ENCODE measurements at regions not wholly inside any gene's neighbourhood (a gene's known extent, or its start where the extent isn't known, plus 50 kb on each side); places are given as distances from the start of the nearest gene placed in this dataset.

DNA sequence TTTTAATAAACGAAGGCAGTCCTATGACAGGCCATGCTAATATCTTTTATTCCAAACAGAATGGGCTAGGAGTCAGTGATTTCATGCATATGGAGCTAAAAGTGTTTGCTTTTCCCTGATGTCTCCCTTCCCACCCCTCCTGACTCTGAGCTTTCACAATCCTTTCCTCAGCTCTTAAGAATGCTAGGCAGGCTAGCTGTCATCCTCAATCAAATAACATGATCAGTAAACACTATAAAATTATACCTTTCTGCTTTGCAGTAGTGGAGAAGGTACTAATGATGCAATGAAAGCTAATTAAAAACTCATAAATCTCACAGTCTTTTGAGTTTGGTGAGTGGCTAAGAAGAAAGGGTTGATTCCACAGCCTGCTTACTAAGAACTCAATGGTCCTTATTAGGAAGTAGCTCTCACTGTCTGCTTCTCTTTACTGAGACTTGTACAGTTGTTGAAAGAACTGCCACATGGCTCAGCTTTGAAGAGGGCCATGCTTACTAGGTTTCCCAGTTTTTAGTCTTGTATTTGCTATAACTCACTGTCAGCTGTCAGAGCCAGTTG is 250.9 kb upstream of the JAG1 start:
- no peak overlapping the region for H3K27ac ChIP-seq (ENCODE audit: low read length)
- H3K9me3 ChIP-seq (ENCODE audit: control insufficient read depth, insufficient read depth, low read depth, low read length), result no peaks in the 10 kb centered on the region
- no peaks in the 10 kb centered on the region for H3K4me1 ChIP-seq (ENCODE audit: control insufficient read depth, insufficient read depth, low read length)
- TF ChIP-seq SIN3A (IDR thresholded peaks at IDR 0.05; ENCODE audit: borderline replicate concordance, insufficient read depth, low read depth, low read length) (no peak), CTCF (IDR thresholded peaks at IDR 0.05) (no peak), TCF7L2 (IDR thresholded peaks at IDR 0.05; ENCODE audit: low read depth, low read length) (no peak), POLR2AphosphoS5 (IDR thresholded peaks at IDR 0.05; ENCODE audit: low read depth, low read length) (no peak)
- TF ChIP-seq, protein P1, sequence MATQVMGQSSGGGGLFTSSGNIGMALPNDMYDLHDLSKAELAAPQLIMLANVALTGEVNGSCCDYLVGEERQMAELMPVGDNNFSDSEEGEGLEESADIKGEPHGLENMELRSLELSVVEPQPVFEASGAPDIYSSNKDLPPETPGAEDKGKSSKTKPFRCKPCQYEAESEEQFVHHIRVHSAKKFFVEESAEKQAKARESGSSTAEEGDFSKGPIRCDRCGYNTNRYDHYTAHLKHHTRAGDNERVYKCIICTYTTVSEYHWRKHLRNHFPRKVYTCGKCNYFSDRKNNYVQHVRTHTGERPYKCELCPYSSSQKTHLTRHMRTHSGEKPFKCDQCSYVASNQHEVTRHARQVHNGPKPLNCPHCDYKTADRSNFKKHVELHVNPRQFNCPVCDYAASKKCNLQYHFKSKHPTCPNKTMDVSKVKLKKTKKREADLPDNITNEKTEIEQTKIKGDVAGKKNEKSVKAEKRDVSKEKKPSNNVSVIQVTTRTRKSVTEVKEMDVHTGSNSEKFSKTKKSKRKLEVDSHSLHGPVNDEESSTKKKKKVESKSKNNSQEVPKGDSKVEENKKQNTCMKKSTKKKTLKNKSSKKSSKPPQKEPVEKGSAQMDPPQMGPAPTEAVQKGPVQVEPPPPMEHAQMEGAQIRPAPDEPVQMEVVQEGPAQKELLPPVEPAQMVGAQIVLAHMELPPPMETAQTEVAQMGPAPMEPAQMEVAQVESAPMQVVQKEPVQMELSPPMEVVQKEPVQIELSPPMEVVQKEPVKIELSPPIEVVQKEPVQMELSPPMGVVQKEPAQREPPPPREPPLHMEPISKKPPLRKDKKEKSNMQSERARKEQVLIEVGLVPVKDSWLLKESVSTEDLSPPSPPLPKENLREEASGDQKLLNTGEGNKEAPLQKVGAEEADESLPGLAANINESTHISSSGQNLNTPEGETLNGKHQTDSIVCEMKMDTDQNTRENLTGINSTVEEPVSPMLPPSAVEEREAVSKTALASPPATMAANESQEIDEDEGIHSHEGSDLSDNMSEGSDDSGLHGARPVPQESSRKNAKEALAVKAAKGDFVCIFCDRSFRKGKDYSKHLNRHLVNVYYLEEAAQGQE (IDR thresholded peaks at IDR 0.05; ENCODE audit: insufficient read depth in 1 of 2, low read depth in 2 of 2, low read length in 1 of 2), result no peak
- intact Hi-C loops (cut with micrococcal nuclease; ENCODE audit: unreplicated experiment) (no loop called here), in situ Hi-C loops (cut with HindIII; ENCODE audit: low pct_unique_long_range_greater_than_20kb, low sequenced_read_pairs) (no loop called here)
- ChIA-PET CTCF (no interaction called here), POLR2A (no interaction called here)
- BruUV-seq (replicated peaks), result no TSS peak
- H3K27me3 ChIP-seq (ENCODE audit: control insufficient read depth, insufficient read depth, low read length), result no peaks in the 10 kb centered on the region
- H3K36me3 ChIP-seq (ENCODE audit: control insufficient read depth, insufficient read depth, low read length), result no peaks in the 10 kb centered on the region
- no peak for DNase-seq (ENCODE audit: low read depth, low spot score)
- no peak for ATAC-seq
- no peak overlapping the region for H3K4me3 ChIP-seq (ENCODE audit: low read depth in 2 of 2, low read length in 2 of 2)

DNA sequence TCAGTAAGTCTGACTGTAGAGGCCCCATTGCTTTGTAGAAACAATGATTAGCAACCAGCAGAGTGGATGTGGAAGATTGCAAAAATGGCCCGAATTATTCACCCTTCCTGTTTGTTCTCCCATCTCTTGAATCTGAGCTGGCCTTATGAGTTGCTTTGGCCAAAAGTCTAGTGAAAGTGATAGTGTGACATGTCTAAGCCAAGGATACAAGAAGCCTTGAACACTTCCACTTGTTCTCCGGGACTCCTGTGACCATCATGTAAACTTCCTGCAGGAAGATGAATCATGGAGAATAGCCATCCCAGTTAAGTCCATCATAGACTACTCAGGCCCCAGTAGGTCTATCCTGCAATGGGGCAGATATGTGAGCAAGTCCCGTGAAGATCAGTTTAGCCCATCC is 252.0 kb upstream of the JAG1 start:
- ChIA-PET CTCF (no interaction called here), POLR2A (no interaction called here)
- intact Hi-C loops (cut with micrococcal nuclease; ENCODE audit: unreplicated experiment), result no loop called here
- no peak for TF ChIP-seq SIN3A (IDR thresholded peaks at IDR 0.05; ENCODE audit: borderline replicate concordance, insufficient read depth, low read depth, low read length)
- no peaks in the 10 kb centered on the region for H3K36me3 ChIP-seq (ENCODE audit: control insufficient read depth, insufficient read depth, low read length)
- DNase-seq (ENCODE audit: low read depth, low spot score) (no peak), ATAC-seq (no peak)
- BruUV-seq (replicated peaks), result no TSS peak
- no peaks in the 10 kb centered on the region for H3K27me3 ChIP-seq (ENCODE audit: control insufficient read depth, insufficient read depth, low read length)
- H3K9me3 ChIP-seq (ENCODE audit: control insufficient read depth, insufficient read depth, low read depth, low read length), result no peaks in the 10 kb centered on the region
- H3K27ac ChIP-seq (ENCODE audit: low read length), result no peak overlapping the region
- in situ Hi-C loops (cut with HindIII; ENCODE audit: low pct_unique_long_range_greater_than_20kb, low sequenced_read_pairs), result no loop called here
- no peaks in the 10 kb centered on the region for H3K4me1 ChIP-seq (ENCODE audit: control insufficient read depth, insufficient read depth, low read length)
- no peak overlapping the region for H3K4me3 ChIP-seq (ENCODE audit: low read depth in 2 of 2, low read length in 2 of 2)

DNA sequence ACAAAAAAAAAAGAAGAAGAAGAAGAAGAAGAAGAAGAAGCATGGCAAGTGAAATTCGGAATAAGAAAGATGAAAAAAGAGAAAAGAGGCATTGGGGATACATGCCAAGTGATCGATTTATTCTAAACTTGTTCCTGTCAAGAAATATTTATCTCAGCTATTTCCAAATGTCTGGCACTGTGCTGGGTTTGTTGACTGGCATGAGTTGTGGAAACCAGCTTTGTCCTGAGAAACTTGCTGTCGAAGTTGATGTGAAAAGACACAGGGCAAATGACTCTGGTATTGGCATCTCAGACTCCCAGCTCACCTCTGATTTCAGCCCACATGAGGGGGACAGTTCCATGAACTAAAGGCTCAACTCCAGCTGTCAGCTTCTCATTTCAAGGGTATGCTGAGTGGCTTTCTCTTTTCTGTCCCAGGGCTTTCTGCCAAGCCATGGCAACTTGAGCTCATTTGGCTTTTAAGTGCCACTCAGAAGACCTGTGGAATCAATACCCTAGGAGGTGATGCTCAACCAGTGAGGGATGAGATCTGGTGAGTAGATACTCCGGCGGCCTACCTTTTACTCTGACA is 253.3 kb upstream of the JAG1 start:
- ChIA-PET POLR2A (interaction anchor here (0.5 kb wide), 1 partner anchor 927 kb away, joined by 6 read pairs; no protein-coding TSS in a partner anchor), CTCF (no interaction called here)
- Histone ChIP-seq H3K9me3 (ENCODE audit: control insufficient read depth, insufficient read depth, low read depth, low read length) (no peaks in the 10 kb centered on the region), H3K36me3 (ENCODE audit: control insufficient read depth, insufficient read depth, low read length) (no peaks in the 10 kb centered on the region), H3K4me3 (ENCODE audit: low read depth in 2 of 2, low read length in 2 of 2) (no peak overlapping the region), H3K27ac (ENCODE audit: low read length) (no peak overlapping the region), H3K27me3 (ENCODE audit: control insufficient read depth, insufficient read depth, low read length) (no peaks in the 10 kb centered on the region), H3K4me1 (ENCODE audit: control insufficient read depth, insufficient read depth, low read length) (no peaks in the 10 kb centered on the region)
- DNase-seq (ENCODE audit: low read depth, low spot score) (no peak), ATAC-seq (no peak)
- TF ChIP-seq TCF7L2 (IDR thresholded peaks at IDR 0.05; ENCODE audit: low read depth, low read length) (no peak), CTCF (IDR thresholded peaks at IDR 0.05) (no peak)
- intact Hi-C loops (cut with micrococcal nuclease; ENCODE audit: unreplicated experiment) (no loop called here), in situ Hi-C loops (cut with HindIII; ENCODE audit: low pct_unique_long_range_greater_than_20kb, low sequenced_read_pairs) (no loop called here)
- BruUV-seq (replicated peaks), result no TSS peak

Data from Panc1 (cell line).